SK-MEL-5 (cell line): ENCODE measurements at regions not wholly inside any gene's neighbourhood (a gene's known extent, or its start where the extent isn't known, plus 50 kb on each side); places are given as distances from the start of the nearest gene placed in this dataset.
"Not testable (repeated sequence)": the region's sequence is repeated elsewhere in the genome, so short reads cannot be mapped to it uniquely, and the experiment has no call there.

ENCODE experiments used
- DNase-seq: peaks from one replicate; pipeline ENCODE4 v3.0.0-alpha.2; 2016; ENCODE audit warnings: low read depth, low spot score
- in situ Hi-C: cut with HindIII; loops from 2 replicates; pipeline ENCODE4 v1.10.0; 2016; ENCODE audit warnings: low sequenced_read_pairs, high pct_unique_total_duplicates, low pct_unique_long_range_greater_than_20kb

DNA sequence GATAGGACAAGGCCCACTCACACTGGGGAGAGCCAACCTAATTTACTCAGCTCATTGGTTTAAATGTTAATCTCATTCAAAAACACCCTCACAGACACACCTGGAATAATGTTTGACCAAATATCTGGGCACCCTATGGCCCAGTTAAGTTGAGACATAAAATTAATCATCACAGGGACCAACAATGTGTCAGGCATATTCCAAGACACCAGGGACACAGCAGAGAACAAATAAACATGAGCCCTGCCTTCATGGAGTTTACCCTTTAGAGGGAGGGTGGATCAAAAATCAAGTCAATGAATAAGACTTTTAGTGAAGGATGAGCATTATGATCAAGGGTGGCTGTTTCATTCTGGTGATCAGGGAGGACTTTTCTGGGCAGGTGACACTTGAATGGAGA, 98.7 kb upstream of the CHD6 start:
- no peak for DNase-seq
- in situ Hi-C loops: no loop called here

DNA sequence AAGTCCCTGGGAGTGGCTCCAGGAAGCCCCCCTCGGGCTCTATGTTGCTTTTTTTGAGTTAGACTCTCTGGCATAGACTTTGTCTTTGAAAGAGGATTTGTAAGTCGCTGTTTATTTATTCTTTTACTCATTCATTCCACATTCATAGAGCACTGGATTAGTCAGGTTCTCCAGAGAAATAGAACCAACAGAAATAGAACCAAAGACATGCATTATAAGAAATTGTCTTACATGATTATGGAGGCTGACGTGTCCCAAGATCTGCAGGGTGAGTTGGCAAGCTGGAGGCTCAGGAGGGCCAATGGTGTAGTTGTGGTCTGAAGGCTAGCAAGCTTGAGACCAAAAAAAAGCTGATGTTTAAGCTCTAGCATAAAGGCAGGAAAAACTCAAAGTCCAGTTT, 98.3 kb upstream of the CHD6 start:
- no peak for DNase-seq
- in situ Hi-C loops: no loop called here

DNA sequence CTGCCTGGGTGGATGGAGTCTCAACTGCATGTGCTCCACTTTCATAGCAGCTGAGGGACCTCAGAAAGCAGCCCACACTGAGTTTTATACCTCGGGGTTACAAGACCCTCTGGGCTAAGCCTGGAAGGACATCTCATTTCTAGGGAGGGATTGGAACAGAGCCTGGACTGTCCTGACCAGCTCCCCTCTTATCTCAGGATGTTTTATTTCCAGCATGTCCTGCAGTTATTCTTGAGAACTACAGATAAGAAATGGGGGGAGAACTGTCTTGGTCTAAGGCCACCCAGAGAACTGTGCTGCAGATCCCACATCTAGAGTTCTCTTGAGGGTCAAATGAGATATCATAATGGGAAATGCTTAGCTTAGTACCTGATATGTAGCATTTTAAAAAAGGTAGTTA, 97.3 kb upstream of the CHD6 start:
- in situ Hi-C loops: no loop called here
- DNase-seq: no peak

DNA sequence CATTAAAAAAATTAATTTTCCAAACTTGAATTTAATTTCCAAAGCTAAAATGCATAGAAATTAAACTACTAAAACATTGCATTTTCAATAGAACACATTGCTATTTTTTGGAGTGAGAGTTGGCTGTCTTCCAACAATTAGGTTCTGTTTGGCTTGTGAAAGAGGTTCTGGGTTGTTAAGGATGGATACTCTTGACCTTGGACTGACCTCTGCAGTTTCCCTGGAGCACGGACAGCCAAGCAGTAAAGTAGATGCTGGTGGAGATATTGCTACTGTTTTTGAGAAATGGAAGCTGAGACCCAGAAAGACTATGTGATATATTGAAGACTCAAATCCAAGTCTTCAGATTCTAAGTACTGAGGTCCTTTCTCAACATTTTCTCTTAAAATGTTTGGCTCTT, 95.9 kb upstream of the CHD6 start:
- DNase-seq: no peak
- in situ Hi-C loops: no loop called here

GRCh38 chr20:41704896-41705295, 86.7 kb upstream of the CHD6 start:
- no peak for DNase-seq
- in situ Hi-C loops: no loop called here

DNA sequence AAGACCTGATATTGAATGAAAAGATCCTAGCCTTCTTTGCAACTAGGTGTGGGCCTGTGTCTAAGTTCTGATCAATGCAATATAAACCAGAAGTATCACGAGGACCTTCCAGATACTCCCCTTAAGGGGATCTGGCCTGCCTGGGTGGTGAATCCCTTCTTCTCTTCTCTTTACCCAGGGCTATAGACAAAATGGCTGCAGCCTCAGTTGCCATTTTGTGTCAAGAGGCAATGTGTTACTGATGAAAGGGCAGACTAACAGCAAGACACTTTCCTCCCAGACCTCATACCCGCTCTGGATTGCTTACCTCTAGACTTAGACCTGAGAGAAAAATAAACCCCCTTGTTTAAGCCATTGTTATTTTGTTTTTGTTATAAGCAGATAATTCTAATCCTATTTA, 84.5 kb upstream of the CHD6 start:
- no peak for DNase-seq
- in situ Hi-C loops: no loop called here

- no peak for DNase-seq
- in situ Hi-C loops: no loop called here
These were observed 83.6 kb upstream of the CHD6 start for GRCh38 chr20:41701588-41702348.

DNA sequence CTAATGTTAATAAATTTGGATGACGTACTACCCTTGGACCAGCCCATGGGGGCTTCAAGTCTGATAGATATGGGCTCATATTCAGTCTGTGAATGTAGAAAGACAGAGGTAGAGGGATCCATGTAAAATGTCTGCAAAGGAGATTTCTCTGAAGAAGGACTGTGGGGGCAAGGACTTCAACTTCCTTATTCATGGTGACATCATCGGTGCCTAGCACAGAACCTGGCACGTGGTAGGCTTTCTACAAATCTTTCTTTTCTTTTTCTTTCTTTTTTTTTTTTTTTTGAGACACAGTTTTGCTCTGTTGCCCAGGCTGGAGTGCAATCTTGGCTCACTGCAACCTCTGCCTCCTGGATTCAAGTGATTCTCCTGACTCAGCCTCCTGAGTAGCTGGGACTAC, 81.5 kb upstream of the CHD6 start:
- DNase-seq, in situ Hi-C loops: not testable (repeated sequence)

GRCh38 chr20:41697861-41698559, 79.8 kb upstream of the CHD6 start:
- in situ Hi-C loops: no loop called here
- peak; percentile 73 for DNase-seq

DNA sequence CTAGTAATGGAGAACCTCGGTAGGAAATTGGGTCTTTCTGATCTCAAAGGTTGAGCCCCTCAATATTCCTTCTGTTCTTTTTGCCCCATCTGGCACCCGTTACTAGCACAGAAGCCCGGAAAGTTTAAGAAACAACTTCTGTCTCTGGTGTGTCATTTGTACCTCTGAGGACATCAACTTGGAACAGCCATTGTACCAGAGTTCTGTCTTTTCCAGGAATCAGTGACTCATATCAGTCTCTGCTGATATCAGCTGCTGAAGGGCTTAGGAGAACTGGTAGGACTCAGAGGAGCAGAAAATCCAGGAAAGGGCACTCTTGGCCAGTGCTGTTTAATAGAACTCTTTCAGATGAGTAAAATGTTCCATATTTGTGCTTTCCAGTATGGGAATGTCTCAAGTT, 78.3 kb upstream of the CHD6 start:
- no peak for DNase-seq
- in situ Hi-C loops: no loop called here

- DNase-seq: no peak
- in situ Hi-C loops: no loop called here
These were observed 76.6 kb upstream of the CHD6 start for GRCh38 chr20:41694796-41695195.

DNA sequence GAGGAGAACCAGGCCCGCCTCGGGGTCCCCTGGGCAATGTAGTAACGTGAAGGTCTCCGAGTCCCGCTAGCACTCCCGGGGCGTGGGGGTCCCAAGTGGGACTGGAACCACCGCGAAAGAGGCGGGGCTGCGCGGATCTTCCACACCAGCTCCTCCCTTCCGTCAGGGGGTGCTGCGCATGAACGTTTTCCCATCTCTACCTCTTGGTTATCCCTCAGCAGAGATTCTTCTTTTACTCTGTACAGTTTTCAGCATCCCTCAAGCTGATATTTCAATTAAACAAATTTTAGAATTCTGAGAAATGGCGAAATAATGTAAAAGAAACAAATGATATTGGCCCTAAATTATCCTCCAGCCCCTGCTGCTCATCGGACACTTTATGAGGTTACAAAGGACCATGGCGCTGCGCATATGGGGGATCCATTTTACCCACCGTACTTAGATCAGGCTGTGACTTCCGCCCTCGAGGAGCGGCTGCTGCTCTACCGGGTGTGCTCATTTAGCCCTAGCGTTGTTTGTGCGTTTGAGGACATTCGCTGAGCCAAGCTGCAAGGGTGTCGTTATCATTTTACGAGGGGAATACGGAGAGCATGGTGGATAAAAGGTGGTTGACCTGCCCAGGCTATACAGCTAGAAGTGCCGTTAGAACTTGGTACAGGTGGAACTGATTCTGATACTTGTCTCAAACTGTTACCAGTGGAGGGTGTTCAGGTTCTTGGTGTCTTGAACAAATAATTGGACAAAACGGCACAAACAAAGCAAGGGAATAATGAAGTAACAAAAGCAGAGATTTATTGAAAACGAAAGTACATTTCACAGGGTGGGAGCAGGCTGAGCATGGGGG, 75.2 kb upstream of the CHD6 start:
- peak; percentile 93 for DNase-seq
- in situ Hi-C loops: no loop called here

GRCh38 chr20:41692479-41693135, 74.4 kb upstream of the CHD6 start:
- in situ Hi-C loops: no loop called here

GRCh38 chr20:41691443-41691842, 73.3 kb upstream of the CHD6 start:
- DNase-seq: no peak
- in situ Hi-C loops: no loop called here

More at GRCh38 chr20:41692479-41693135, 74.4 kb upstream of the CHD6 start:
- DNase-seq: peak; percentile 68

DNA sequence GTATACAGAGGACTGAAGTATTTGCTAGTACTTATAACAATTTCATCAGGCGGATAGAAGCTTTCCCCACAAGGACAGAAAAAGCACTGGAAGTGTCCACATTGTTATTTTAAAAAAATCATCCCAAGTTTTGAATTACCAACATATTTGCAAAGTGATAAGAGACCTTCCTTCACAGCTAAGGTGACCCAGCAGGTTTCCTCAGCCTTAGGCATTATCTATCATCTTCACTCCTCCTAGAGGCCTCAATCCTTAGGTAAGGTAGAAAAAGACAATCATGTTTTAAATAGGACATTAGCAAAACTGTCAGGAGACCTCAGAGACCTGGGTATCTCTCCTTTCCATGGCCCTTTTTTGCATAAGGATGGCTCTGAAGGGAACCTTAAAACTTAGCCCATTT, 72.5 kb upstream of the CHD6 start:
- DNase-seq: no peak
- in situ Hi-C loops: no loop called here

DNA sequence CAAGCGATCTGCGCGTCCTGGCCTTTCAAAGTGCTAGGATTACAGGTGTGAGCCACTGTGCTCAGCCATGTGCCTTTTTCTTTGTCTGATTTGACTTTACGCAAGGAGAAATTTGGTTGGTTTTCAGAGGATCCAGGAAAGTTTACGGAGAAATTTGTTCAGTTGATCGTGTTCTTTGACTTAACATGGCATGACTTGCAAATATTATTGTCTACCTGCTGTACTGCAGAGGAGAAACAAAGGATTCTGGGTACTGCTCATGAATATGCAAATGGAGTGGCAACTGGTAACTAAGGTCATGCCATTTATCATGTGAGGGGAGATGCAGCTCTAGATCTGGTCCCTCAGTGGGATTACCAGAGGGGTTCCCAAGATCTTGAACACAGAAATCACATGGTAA, 68.8 kb upstream of the CHD6 start:
- no peak for DNase-seq
- in situ Hi-C loops: no loop called here

- in situ Hi-C loops, DNase-seq: not testable (repeated sequence)
These were observed 67.0 kb upstream of the CHD6 start for GRCh38 chr20:41685145-41685544.

DNA sequence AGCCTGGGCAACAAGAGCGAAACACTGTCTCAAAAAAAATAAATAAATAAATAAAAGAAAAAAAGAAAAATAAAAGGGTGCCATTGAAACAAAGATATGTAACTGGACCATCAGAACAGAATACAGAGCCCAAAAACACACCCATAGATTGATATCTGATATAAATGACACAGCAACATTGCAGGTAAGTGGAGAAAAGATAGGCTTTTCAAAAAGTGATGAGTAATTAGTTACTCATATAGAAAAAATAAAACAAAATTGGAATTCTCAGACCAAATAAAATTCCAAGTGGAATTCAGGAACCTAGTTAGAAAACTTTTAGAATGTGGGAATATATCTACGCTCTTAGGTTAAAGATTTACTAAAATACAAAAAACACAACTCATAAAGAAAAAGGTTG, 60.6 kb upstream of the CHD6 start:
- DNase-seq: no peak
- in situ Hi-C loops: no loop called here
